Brain microvascular endothelial cell (primary cell): ENCODE measurements at regions not wholly inside any gene's neighbourhood (a gene's known extent, or its start where the extent isn't known, plus 50 kb on each side); places are given as distances from the start of the nearest gene placed in this dataset.

ENCODE experiments used
- DNase-seq: peaks from one replicate; pipeline ENCODE4 v3.0.0-alpha.2; 2020
- H3K27ac ChIP-seq: fragments of 250-450 bp; sonication (Bioruptor Pico); 2 replicates; pipeline ENCODE4 v1.5.1; 2020; ENCODE audit warnings: mild to moderate bottlenecking, moderate library complexity
- H3K27me3 ChIP-seq: fragments of 250-450 bp; sonication (Bioruptor Pico); replicated peaks from 2 replicates; pipeline ENCODE4 v1.5.1; 2020; ENCODE audit warnings: mild to moderate bottlenecking
- H3K36me3 ChIP-seq: fragments of 250-450 bp; sonication (Bioruptor Pico); replicated peaks from 2 replicates; pipeline ENCODE4 v1.5.1; 2020; ENCODE audit warnings: mild to moderate bottlenecking
- H3K4me3 ChIP-seq: 2 replicates; pipeline ENCODE4 v1.5.1; 2011; ENCODE audit warnings: low read depth, mild to moderate bottlenecking, control low read depth, low read length, moderate library complexity
- in situ Hi-C: cut with HindIII; loops from 2 replicates; pipeline ENCODE4 v1.10.0; 2017; ENCODE audit warnings: low sequenced_read_pairs, low pct_ligation_motif_present
- TF ChIP-seq, protein P1 (sequence below): IDR thresholded peaks from 2 replicates; pipeline ENCODE4 v1.5.1; 2011; ENCODE audit warnings: low read depth, mild to moderate bottlenecking, moderate library complexity, low read length, control low read depth, inconsistent platforms; ENCODE audit errors: missing control alignments

DNA sequence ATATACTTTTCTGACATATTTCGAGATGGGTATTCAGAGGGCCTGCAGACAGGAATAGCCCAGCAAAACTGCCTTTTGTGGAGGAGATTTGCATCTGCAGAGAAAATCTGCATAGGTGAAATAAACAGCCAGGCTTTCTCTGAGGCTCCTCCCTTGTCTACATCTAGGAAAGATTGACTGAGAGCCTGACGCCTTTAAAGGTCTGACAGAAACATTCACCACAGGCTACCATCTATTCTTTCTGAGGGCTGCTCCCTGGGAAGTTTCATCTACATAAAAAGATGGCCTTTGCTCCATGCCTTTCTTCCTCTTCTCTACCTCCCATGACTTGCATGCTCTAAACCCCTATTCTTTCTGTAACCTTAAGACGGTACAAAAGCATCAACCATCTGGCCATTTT lies 55.0 kb upstream of the AP1S2 start:
- H3K27me3 ChIP-seq, result no peaks in the 10 kb centered on the region
- in situ Hi-C loops, result no loop called here
- no peak for DNase-seq
- TF ChIP-seq, protein P1, sequence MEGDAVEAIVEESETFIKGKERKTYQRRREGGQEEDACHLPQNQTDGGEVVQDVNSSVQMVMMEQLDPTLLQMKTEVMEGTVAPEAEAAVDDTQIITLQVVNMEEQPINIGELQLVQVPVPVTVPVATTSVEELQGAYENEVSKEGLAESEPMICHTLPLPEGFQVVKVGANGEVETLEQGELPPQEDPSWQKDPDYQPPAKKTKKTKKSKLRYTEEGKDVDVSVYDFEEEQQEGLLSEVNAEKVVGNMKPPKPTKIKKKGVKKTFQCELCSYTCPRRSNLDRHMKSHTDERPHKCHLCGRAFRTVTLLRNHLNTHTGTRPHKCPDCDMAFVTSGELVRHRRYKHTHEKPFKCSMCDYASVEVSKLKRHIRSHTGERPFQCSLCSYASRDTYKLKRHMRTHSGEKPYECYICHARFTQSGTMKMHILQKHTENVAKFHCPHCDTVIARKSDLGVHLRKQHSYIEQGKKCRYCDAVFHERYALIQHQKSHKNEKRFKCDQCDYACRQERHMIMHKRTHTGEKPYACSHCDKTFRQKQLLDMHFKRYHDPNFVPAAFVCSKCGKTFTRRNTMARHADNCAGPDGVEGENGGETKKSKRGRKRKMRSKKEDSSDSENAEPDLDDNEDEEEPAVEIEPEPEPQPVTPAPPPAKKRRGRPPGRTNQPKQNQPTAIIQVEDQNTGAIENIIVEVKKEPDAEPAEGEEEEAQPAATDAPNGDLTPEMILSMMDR, result no peak
- no peaks in the 10 kb centered on the region for H3K36me3 ChIP-seq
- no peak overlapping the region for H3K27ac ChIP-seq
- H3K4me3 ChIP-seq, result no peak overlapping the region

DNA sequence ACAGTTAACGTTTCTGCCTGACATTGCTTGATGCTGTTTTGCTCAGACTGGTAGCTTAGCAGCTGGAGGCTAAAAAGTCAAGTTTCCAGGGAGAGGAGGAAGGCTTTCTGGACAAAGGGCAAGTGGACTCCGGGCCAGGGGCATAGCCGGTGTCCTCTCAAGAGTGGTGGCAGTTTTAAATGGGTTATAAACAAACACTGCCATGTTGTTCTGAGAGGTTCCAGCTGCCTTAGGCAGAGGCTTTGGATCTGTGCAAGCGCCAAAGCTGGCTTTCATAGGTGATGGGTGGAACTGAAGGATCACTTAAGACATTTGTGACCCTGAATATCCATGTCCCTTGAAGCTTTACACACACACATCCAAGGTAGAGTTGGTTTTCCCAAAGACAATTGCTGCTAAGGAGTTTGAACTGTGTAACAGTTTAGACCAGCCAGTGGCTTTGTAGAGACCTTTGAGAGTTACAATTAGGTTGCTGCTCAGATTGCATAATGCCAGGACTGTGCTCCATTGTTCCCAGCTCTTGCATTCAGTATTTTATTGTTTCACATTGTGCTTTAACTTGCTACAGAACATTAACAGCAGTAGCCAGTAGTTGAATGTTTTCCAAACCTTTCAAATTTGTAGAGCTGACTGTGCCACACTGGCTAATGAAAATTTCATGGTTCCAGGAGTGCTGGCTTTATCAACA lies 54.1 kb upstream of the AP1S2 start:
- H3K27ac ChIP-seq, result no peak overlapping the region
- no peaks in the 10 kb centered on the region for H3K27me3 ChIP-seq
- TF ChIP-seq, protein P1, result no peak
- H3K4me3 ChIP-seq, result no peak overlapping the region
- no peak for DNase-seq
- no peaks in the 10 kb centered on the region for H3K36me3 ChIP-seq
- in situ Hi-C loops, result no loop called here

DNA sequence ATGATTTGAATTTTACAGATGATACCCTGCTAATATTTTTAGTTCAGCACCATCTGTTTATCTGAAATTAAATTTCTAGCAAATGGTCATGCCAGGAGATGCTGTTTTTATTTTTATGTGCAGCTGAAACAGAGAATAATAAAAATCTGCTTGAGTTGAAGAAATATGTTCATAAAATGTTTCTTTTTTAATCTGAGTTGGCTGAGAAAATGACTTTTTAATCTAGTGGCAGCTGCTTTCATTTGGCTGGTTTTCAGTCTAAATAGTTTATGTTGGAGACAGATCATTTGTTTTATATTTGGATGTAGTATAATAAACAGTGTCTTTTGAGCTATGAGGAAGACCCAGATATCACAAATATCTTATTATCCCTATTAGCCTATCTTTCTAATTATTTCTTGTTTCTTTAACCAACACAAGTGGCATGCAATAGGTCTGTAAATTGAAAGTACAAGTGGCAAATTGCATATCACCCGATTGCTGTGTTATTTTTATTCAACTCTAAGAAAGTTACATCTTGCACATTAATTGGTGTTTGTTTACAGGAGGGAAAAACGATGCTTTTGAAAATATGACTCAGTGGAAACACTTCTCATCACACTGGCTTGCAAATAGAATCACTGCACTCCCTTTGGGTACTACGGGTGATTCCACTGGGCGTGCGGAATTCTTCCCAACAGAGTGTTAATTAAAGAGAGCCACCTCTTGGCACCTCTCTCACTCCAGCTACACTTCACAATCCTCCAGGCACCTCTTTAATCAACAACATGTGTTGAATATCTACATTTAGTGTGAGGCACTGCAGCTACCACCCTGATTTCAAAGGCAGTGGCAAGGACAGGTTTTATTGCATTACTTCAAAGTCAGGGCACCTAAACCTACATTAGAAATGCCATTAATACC lies 51.7 kb upstream of the AP1S2 start:
- Histone ChIP-seq H3K4me3 (no peak overlapping the region), H3K27ac (no peak overlapping the region), H3K36me3 (no peaks in the 10 kb centered on the region), H3K27me3 (no peaks in the 10 kb centered on the region)
- no peak for DNase-seq
- TF ChIP-seq, protein P1, result no peak
- in situ Hi-C loops, result no loop called here
